Cerebellar nuclear complex (tissue), 1 donor: ENCODE measurements at regions not wholly inside any gene's neighbourhood (a gene's known extent, or its start where the extent isn't known, plus 50 kb on each side); places are given as distances from the start of the nearest gene placed in this dataset.

ENCODE experiments used
- DNase-seq, 2 experiments: peaks; one replicate each; lab custom pipeline; 2025; lab: John Stamatoyannopoulos, UW

GRCh38 chr20:12371990-12372389, 454.3 kb downstream of the BTBD3 start:
- DNase-seq, result no peak

- no peak for DNase-seq
Measured at GRCh38 chr20:12372557-12372956, 454.9 kb downstream of the BTBD3 start.

- no peak for DNase-seq
Measured at GRCh38 chr20:12375967-12376366, 458.3 kb downstream of the BTBD3 start.

GRCh38 chr20:12383821-12384220, 466.1 kb downstream of the BTBD3 start:
- DNase-seq, result no peak

- DNase-seq, result no peak
Measured at GRCh38 chr20:12386821-12387220, 469.1 kb downstream of the BTBD3 start.

GRCh38 chr20:12391099-12391498, 473.4 kb downstream of the BTBD3 start:
- DNase-seq, result no peak

GRCh38 chr20:12394786-12395185, 477.1 kb downstream of the BTBD3 start:
- no peak for DNase-seq

- DNase-seq, result no peak
Measured at GRCh38 chr20:12395353-12395752, 477.7 kb downstream of the BTBD3 start.

GRCh38 chr20:12395760-12396159, 478.1 kb downstream of the BTBD3 start:
- DNase-seq, result no peak

GRCh38 chr20:12399110-12399836, 481.6 kb downstream of the BTBD3 start:
- DNase-seq, result no peak

GRCh38 chr20:12404941-12405340, 487.2 kb downstream of the BTBD3 start:
- DNase-seq, result no peak

- DNase-seq, result no peak
Measured at GRCh38 chr20:12406978-12407377, 489.3 kb downstream of the BTBD3 start.

- no peak for DNase-seq
Measured at GRCh38 chr20:12409501-12409900, 491.8 kb downstream of the BTBD3 start.

- no peak for DNase-seq
Measured at GRCh38 chr20:12410783-12411182, 493.1 kb downstream of the BTBD3 start.

GRCh38 chr20:12411246-12411940, 493.7 kb downstream of the BTBD3 start:
- DNase-seq, result peak in 1 of 2 experiments; percentile 17

GRCh38 chr20:12413116-12413515, 495.4 kb downstream of the BTBD3 start:
- DNase-seq, result no peak

GRCh38 chr20:12414446-12415274, 497.0 kb downstream of the BTBD3 start:
- no peak for DNase-seq

- DNase-seq, result no peak
Measured at GRCh38 chr20:12416281-12416680, 498.6 kb downstream of the BTBD3 start.

- DNase-seq, result no peak
Measured at GRCh38 chr20:12433724-12434123, 516.0 kb downstream of the BTBD3 start.

- DNase-seq, result no peak
Measured at GRCh38 chr20:12434672-12435071, 517.0 kb downstream of the BTBD3 start.

- no peak for DNase-seq
Measured at GRCh38 chr20:12435268-12435667, 517.6 kb downstream of the BTBD3 start.

- DNase-seq, result no peak
Measured at GRCh38 chr20:12453711-12454110, 536.0 kb downstream of the BTBD3 start.

- DNase-seq, result no peak
Measured at GRCh38 chr20:12455148-12455547, 537.5 kb downstream of the BTBD3 start.
